ENCODE measurements at regions not wholly inside any gene's neighbourhood (a gene's known extent, or its start where the extent isn't known, plus 50 kb on each side); places are given as distances from the start of the nearest gene placed in this dataset.

GRCh38 chr2:122145856-122146255 lies 390.4 kb downstream of the TSN start:
- no peak for TF ChIP-seq CTCF (IDR thresholded peaks at IDR 0.05; ENCODE audit: unreplicated experiment in 3 of 3)
- H3K9me3 Mint-ChIP-seq = peaks cover 14% of the 10 kb centered on the region
- peaks cover 6% of the 10 kb centered on the region for H3K4me1 Mint-ChIP-seq
- H3K4me3 Mint-ChIP-seq = no peak overlapping the region
- no peak overlapping the region for H3K27ac Mint-ChIP-seq
- H3K36me3 Mint-ChIP-seq (ENCODE audit: low read depth) = no peaks in the 10 kb centered on the region
- H3K27me3 Mint-ChIP-seq (ENCODE audit: low read depth) = no peaks in the 10 kb centered on the region

GRCh38 chr2:122148128-122148767 lies 392.8 kb downstream of the TSN start:
- Mint-ChIP-seq H3K36me3 (ENCODE audit: low read depth) (no peaks in the 10 kb centered on the region), H3K27ac (no peak overlapping the region), H3K4me3 (no peak overlapping the region), H3K4me1 (peaks cover 9% of the 10 kb centered on the region), H3K9me3 (peaks cover 3% of the 10 kb centered on the region), H3K27me3 (ENCODE audit: low read depth) (no peaks in the 10 kb centered on the region)
- no peak for TF ChIP-seq CTCF (IDR thresholded peaks at IDR 0.05; ENCODE audit: unreplicated experiment in 3 of 3)

- TF ChIP-seq CTCF (IDR thresholded peaks at IDR 0.05; ENCODE audit: unreplicated experiment in 3 of 3) = no peak
- Mint-ChIP-seq H3K4me3 (no peak overlapping the region), H3K4me1 (peaks cover 21% of the 10 kb centered on the region), H3K36me3 (ENCODE audit: low read depth) (no peaks in the 10 kb centered on the region), H3K27me3 (ENCODE audit: low read depth) (peaks cover 5% of the 10 kb centered on the region), H3K9me3 (no peaks in the 10 kb centered on the region), H3K27ac (peak overlapping the region in 2 of 3 experiments; percentile 17 to 26)
Measured at GRCh38 chr2:122150524-122151280, 395.3 kb downstream of the TSN start.

- no peak for TF ChIP-seq CTCF (IDR thresholded peaks at IDR 0.05; ENCODE audit: unreplicated experiment in 3 of 3)
- peaks cover 5% of the 10 kb centered on the region for H3K27me3 Mint-ChIP-seq (ENCODE audit: low read depth)
- H3K9me3 Mint-ChIP-seq = no peaks in the 10 kb centered on the region
- no peak overlapping the region for H3K27ac Mint-ChIP-seq
- H3K4me1 Mint-ChIP-seq = peaks cover 36% of the 10 kb centered on the region
- no peak overlapping the region for H3K4me3 Mint-ChIP-seq
- no peaks in the 10 kb centered on the region for H3K36me3 Mint-ChIP-seq (ENCODE audit: low read depth)
Measured at GRCh38 chr2:122152571-122152970, 397.1 kb downstream of the TSN start.

GRCh38 chr2:122156176-122156890 lies 400.9 kb downstream of the TSN start:
- Mint-ChIP-seq H3K27me3 (ENCODE audit: low read depth) (peaks cover 5% of the 10 kb centered on the region), H3K4me3 (no peak overlapping the region), H3K4me1 (peaks cover 27% of the 10 kb centered on the region), H3K36me3 (ENCODE audit: low read depth) (no peaks in the 10 kb centered on the region), H3K27ac (peak overlapping the region; percentile 6 to 70 (median 69)), H3K9me3 (no peaks in the 10 kb centered on the region)
- TF ChIP-seq CTCF (IDR thresholded peaks at IDR 0.05; ENCODE audit: unreplicated experiment in 3 of 3) = no peak
